AG04450 (cell line): ENCODE measurements at regions not wholly inside any gene's neighbourhood (a gene's known extent, or its start where the extent isn't known, plus 50 kb on each side); places are given as distances from the start of the nearest gene placed in this dataset.

Experiments used
- CTCF ChIA-PET: fragments of 300-600, 350-600 bp; formaldehyde crosslinking; extraction: SDS; loops from one replicate; lab custom pipeline; 2022; ENCODE audit warnings: antibody characterized with exemption, inconsistent platforms; lab: Charles Lee
- POLR2A ChIA-PET: fragments of 350-600 bp; formaldehyde crosslinking; extraction: SDS; loops from one replicate; lab custom pipeline; 2021; ENCODE audit warnings: antibody characterized with exemption, inconsistent platforms; lab: Yijun Ruan, JAX
- DNase-seq: peaks from one replicate; pipeline ENCODE4 v3.0.0-alpha.2; 2011; ENCODE audit warnings: low read depth, low spot score
- H3K27ac ChIP-seq: one replicate; pipeline ENCODE4 v1.5.1; 2012; ENCODE audit warnings: low read depth, low read length, control low read depth
- H3K27me3 ChIP-seq: one replicate; pipeline ENCODE4 v1.6.0; 2012; ENCODE audit warnings: low read length; ENCODE audit not compliant: control insufficient read depth, insufficient read depth
- H3K4me3 ChIP-seq: 2 replicates; pipeline ENCODE4 v1.5.1; 2011; ENCODE audit warnings: mild to moderate bottlenecking, low read depth, low read length, control low read depth
- H3K9me3 ChIP-seq: 2 replicates; pipeline ENCODE4 v1.5.1; 2012; ENCODE audit warnings: low read length; ENCODE audit not compliant: control insufficient read depth, insufficient read depth
- TF ChIP-seq, protein P1 (sequence below): IDR thresholded peaks from 2 replicates; pipeline ENCODE4 v1.5.1; 2011; ENCODE audit warnings: low read depth, low read length, control low read depth, inconsistent platforms

GRCh38 chr13:78030341-78030896, 111.8 kb upstream of the EDNRB start:
- H3K27ac ChIP-seq, result no peak overlapping the region
- DNase-seq, result no peak
- no peaks in the 10 kb centered on the region for H3K9me3 ChIP-seq
- TF ChIP-seq, protein P1, sequence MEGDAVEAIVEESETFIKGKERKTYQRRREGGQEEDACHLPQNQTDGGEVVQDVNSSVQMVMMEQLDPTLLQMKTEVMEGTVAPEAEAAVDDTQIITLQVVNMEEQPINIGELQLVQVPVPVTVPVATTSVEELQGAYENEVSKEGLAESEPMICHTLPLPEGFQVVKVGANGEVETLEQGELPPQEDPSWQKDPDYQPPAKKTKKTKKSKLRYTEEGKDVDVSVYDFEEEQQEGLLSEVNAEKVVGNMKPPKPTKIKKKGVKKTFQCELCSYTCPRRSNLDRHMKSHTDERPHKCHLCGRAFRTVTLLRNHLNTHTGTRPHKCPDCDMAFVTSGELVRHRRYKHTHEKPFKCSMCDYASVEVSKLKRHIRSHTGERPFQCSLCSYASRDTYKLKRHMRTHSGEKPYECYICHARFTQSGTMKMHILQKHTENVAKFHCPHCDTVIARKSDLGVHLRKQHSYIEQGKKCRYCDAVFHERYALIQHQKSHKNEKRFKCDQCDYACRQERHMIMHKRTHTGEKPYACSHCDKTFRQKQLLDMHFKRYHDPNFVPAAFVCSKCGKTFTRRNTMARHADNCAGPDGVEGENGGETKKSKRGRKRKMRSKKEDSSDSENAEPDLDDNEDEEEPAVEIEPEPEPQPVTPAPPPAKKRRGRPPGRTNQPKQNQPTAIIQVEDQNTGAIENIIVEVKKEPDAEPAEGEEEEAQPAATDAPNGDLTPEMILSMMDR, result no peak
- ChIA-PET POLR2A (no interaction called here), CTCF (interaction anchor here (1.5 kb wide), 1 partner anchor 91 kb away, joined by 3 read pairs; no protein-coding TSS in a partner anchor)
- H3K4me3 ChIP-seq, result no peak overlapping the region
- H3K27me3 ChIP-seq, result no peaks in the 10 kb centered on the region

DNA sequence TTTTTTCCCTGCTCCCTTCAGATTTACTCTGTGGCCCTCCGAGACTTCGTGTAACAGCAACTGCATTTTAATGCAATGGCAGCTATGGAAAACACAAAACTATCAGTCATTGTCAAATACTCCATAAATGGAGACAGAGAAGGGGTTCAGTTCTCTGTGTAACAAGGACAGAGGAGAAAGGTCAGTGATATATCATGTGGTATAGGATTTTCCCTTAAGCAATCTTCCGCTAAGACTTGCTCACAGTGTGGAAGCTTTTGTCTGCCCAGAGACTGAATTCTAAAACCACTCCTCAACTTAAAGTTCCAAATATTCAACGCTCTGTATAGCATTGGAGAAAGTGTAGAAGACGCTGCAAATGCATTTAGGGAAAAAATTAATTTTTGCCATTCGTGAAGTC, 111.3 kb upstream of the EDNRB start:
- ChIA-PET CTCF (no interaction called here), POLR2A (no interaction called here)
- DNase-seq, result no peak
- H3K9me3 ChIP-seq, result no peaks in the 10 kb centered on the region
- H3K4me3 ChIP-seq, result no peak overlapping the region
- TF ChIP-seq, protein P1, result no peak
- no peak overlapping the region for H3K27ac ChIP-seq
- no peaks in the 10 kb centered on the region for H3K27me3 ChIP-seq

DNA sequence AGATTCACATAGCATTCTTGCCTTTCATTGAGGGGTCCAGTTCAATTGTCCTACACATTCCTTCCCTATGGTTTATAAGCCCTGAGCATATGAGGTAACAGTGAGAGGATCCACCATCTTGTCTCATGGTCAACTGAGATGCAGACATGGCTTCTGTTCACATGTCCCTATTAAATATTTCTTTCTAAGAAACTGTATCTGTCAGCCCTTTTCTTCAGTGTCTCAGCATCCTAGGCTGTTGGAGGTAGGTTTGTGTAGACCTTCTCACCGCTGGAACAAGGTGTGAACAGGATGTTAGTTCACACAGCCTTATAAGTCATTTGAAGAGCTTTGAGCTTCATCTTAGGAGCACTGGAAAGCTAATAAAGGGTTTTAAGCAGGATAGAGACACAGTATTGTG, 110.3 kb upstream of the EDNRB start:
- H3K4me3 ChIP-seq, result no peak overlapping the region
- ChIA-PET CTCF (no interaction called here), POLR2A (no interaction called here)
- H3K27ac ChIP-seq, result no peak overlapping the region
- no peaks in the 10 kb centered on the region for H3K9me3 ChIP-seq
- H3K27me3 ChIP-seq, result no peaks in the 10 kb centered on the region
- TF ChIP-seq, protein P1, result no peak
- DNase-seq, result no peak

DNA sequence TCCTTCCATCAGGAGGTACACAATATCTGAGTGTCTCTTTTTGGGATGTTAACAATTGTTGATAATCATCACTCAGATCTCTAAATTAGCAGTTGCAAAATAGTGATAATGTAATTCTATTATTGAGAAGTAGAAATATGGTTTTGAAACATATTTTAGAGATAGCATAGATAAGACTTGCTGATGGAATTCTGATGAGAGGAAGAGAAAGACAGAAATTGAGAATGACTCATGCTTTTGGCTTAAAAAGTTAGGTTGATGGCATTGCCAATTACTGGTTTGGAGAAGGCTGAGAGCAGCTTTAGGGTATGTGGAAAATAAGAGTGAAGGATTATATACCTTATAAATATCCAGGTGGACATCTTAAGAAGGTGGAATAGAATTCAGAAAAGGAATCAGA, 106.4 kb upstream of the EDNRB start:
- TF ChIP-seq, protein P1, result no peak
- ChIA-PET CTCF (no interaction called here), POLR2A (no interaction called here)
- Histone ChIP-seq H3K27ac (no peak overlapping the region), H3K27me3 (no peaks in the 10 kb centered on the region), H3K9me3 (no peaks in the 10 kb centered on the region), H3K4me3 (no peak overlapping the region)
- no peak for DNase-seq

GRCh38 chr13:78022164-78022877, 103.7 kb upstream of the EDNRB start:
- Histone ChIP-seq H3K27ac (no peak overlapping the region), H3K9me3 (no peaks in the 10 kb centered on the region), H3K4me3 (no peak overlapping the region), H3K27me3 (no peaks in the 10 kb centered on the region)
- CTCF ChIA-PET, result no interaction called here
- TF ChIP-seq, protein P1, result no peak
- POLR2A ChIA-PET, result no interaction called here
- DNase-seq, result peak; percentile 24
